ENCODE measurements at regions not wholly inside any gene's neighbourhood (a gene's known extent, or its start where the extent isn't known, plus 50 kb on each side); places are given as distances from the start of the nearest gene placed in this dataset.

DNA sequence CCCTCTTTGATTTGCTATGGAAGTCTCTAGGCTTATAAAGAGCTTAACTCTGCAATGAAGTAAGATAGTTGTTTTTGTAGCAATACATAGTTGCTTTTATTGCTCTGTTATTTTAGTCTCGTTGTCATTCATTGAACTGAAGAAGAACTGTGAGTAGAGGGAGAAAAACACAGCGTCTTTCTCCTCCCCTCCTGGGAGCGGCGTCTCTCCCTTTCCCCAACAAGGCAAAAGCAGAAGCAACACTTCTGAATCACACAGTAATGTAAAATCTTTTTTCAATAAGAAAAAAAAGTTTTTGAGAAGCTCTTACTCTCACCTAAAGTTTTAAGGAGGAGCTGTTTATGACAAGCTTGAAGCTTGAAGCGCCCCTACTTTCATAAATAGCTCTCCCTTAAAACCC, 119.3 kb upstream of the SLC7A14 start:
- TF ChIP-seq, protein P1, sequence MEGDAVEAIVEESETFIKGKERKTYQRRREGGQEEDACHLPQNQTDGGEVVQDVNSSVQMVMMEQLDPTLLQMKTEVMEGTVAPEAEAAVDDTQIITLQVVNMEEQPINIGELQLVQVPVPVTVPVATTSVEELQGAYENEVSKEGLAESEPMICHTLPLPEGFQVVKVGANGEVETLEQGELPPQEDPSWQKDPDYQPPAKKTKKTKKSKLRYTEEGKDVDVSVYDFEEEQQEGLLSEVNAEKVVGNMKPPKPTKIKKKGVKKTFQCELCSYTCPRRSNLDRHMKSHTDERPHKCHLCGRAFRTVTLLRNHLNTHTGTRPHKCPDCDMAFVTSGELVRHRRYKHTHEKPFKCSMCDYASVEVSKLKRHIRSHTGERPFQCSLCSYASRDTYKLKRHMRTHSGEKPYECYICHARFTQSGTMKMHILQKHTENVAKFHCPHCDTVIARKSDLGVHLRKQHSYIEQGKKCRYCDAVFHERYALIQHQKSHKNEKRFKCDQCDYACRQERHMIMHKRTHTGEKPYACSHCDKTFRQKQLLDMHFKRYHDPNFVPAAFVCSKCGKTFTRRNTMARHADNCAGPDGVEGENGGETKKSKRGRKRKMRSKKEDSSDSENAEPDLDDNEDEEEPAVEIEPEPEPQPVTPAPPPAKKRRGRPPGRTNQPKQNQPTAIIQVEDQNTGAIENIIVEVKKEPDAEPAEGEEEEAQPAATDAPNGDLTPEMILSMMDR (IDR thresholded peaks at IDR 0.05): no peak
- TF ChIP-seq POLR2A (IDR thresholded peaks at IDR 0.05): no peak
